ENCODE measurements at regions not wholly inside any gene's neighbourhood (a gene's known extent, or its start where the extent isn't known, plus 50 kb on each side); places are given as distances from the start of the nearest gene placed in this dataset.

GRCh38 chr22:22366537-22366936, 122.0 kb downstream of the VPREB1 start:
- TF ChIP-seq SNAI2 (CRISPR knock-in tag; IDR thresholded peaks at IDR 0.05) = no peak
- TF ChIP-seq PPARA (CRISPR knock-in tag; IDR thresholded peaks at IDR 0.05; ENCODE audit: borderline replicate concordance) = no peak
- TF ChIP-seq PATZ1 (CRISPR knock-in tag; IDR thresholded peaks at IDR 0.05; ENCODE audit: borderline replicate concordance) = no peak
- TF ChIP-seq ZC3H10 (CRISPR knock-in tag; IDR thresholded peaks at IDR 0.05) = no peak
- no peak for TF ChIP-seq GLIS3 (CRISPR knock-in tag; IDR thresholded peaks at IDR 0.05)
- no peak for TF ChIP-seq TSHZ2 (CRISPR knock-in tag; IDR thresholded peaks at IDR 0.05)
- TF ChIP-seq ARNTL (CRISPR knock-in tag; IDR thresholded peaks at IDR 0.05; ENCODE audit: borderline replicate concordance, low read depth) = no peak
- TF ChIP-seq ZNF565 (CRISPR knock-in tag; conservative IDR thresholded peaks at IDR 0.05; ENCODE audit: low read depth) = no peak
